Activated naive CD8-positive, alpha-beta T cell treated with anti-CD3 and anti-CD28 coated beads, Interleukin-2, amount 10 ng/mL, durations not matched to agents 7 days and 5 days (primary cell): ENCODE measurements at regions not wholly inside any gene's neighbourhood (a gene's known extent, or its start where the extent isn't known, plus 50 kb on each side); places are given as distances from the start of the nearest gene placed in this dataset.

ENCODE experiments used
- ATAC-seq: fragments of 150-1000 bp; cut with Tn5 transposase; one replicate; pipeline ENCODE4 v1.10.0; 2021; ENCODE audit warnings: low read depth, moderate library complexity
- POLR2A ChIA-PET: fragments of 350-600 bp; sonication (Branson Sonifier 250); formaldehyde crosslinking; loops from one replicate; lab custom pipeline; 2021; ENCODE audit warnings: antibody characterized with exemption; lab: Charles Lee
- DNase-seq: peaks from one replicate; pipeline ENCODE4 v3.0.0; 2021
- H3K27ac Mint-ChIP-seq: one replicate; pipeline ENCODE4 v1.8.0; 2022; ENCODE audit warnings: mild to moderate bottlenecking, mixed read lengths
- H3K27me3 Mint-ChIP-seq: one replicate; pipeline ENCODE4 v1.8.0; 2022; ENCODE audit warnings: mild to moderate bottlenecking, moderate library complexity, mixed read lengths
- H3K36me3 Mint-ChIP-seq: one replicate; pipeline ENCODE4 v1.8.0; 2021; ENCODE audit warnings: mild to moderate bottlenecking, mixed read lengths
- H3K4me1 Mint-ChIP-seq: one replicate; pipeline ENCODE4 v1.8.0; 2021; ENCODE audit warnings: mixed read lengths
- H3K4me3 Mint-ChIP-seq: one replicate; pipeline ENCODE4 v1.8.0; 2022; ENCODE audit warnings: mild to moderate bottlenecking, moderate library complexity, mixed read lengths
- H3K9me3 Mint-ChIP-seq: one replicate; pipeline ENCODE4 v1.8.0; 2021; ENCODE audit warnings: mixed read lengths

DNA sequence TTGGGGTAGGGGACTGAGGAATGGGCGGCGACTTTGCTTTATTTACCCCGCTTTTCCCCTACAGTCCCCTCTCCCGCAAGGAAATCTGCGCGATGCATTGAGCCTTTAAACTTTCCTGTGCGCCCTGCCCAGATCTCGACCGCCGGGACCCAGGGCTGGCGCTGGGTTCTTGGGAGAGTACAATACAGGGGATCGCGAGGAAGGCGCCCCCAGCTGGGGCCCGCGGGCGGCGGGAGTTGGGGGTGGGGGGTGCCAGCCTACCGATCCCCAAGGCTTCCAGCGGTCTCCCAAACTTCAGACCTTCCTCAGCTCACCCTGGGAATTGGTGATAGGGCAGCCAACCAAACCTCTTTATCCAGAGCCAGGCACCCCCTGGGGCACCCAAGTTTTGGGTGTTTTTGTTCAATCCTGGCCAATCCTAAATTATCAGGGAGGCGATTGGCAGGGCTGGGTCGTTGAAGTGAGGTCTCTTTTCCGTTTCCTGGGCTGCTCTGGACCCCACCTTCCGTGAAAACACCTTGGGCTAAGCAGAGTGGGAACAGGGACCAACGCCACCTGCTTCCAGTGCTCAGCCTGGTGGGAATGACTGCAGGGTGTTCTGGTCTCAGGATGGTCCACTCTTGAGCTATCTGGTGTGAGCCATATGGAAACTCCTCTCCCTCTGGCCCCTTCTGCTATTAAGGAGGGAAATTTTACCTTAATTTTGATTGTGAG lies 51.4 kb upstream of the DAB2IP start:
- no peak for DNase-seq
- Mint-ChIP-seq H3K4me3 (no peak overlapping the region), H3K27me3 (peaks cover 72% of the 10 kb centered on the region), H3K27ac (no peak overlapping the region), H3K36me3 (peaks cover 2% of the 10 kb centered on the region), H3K4me1 (peaks cover 9% of the 10 kb centered on the region), H3K9me3 (peaks cover 2% of the 10 kb centered on the region)
- no peak for ATAC-seq
- POLR2A ChIA-PET = no interaction called here

GRCh38 chr9:121601194-121601593 lies 50.2 kb upstream of the DAB2IP start:
- no peak for ATAC-seq
- H3K27me3 Mint-ChIP-seq = peaks cover 69% of the 10 kb centered on the region
- H3K4me3 Mint-ChIP-seq = no peak overlapping the region
- peaks cover 9% of the 10 kb centered on the region for H3K4me1 Mint-ChIP-seq
- no peak overlapping the region for H3K27ac Mint-ChIP-seq
- no peak for DNase-seq
- H3K9me3 Mint-ChIP-seq = peaks cover 2% of the 10 kb centered on the region
- POLR2A ChIA-PET = no interaction called here
- H3K36me3 Mint-ChIP-seq = peaks cover 2% of the 10 kb centered on the region
